ENCODE measurements at regions not wholly inside any gene's neighbourhood (a gene's known extent, or its start where the extent isn't known, plus 50 kb on each side); places are given as distances from the start of the nearest gene placed in this dataset.

- DNase-seq (ENCODE audit: low read depth in 3 of 3, low spot score in 2 of 3): no peak
These were observed 288.0 kb upstream of the BCHE start for GRCh38 chr3:166125179-166125578.

GRCh38 chr3:166123576-166123975 lies 286.4 kb upstream of the BCHE start:
- no peak for DNase-seq (ENCODE audit: low read depth in 3 of 3, low spot score in 2 of 3)

- DNase-seq (ENCODE audit: low read depth in 3 of 3, low spot score in 2 of 3): no peak
These were observed 285.9 kb upstream of the BCHE start for GRCh38 chr3:166123088-166123487.

- no peak for DNase-seq (ENCODE audit: low read depth in 3 of 3, low spot score in 2 of 3)
These were observed 280.8 kb upstream of the BCHE start for GRCh38 chr3:166118049-166118448.

GRCh38 chr3:166114448-166114847 lies 277.2 kb upstream of the BCHE start:
- no peak for DNase-seq (ENCODE audit: low read depth in 3 of 3, low spot score in 2 of 3)

GRCh38 chr3:166111562-166111961 lies 274.3 kb upstream of the BCHE start:
- DNase-seq (ENCODE audit: low read depth in 3 of 3, low spot score in 2 of 3): no peak

GRCh38 chr3:166110102-166110501 lies 272.9 kb upstream of the BCHE start:
- no peak for DNase-seq (ENCODE audit: low read depth in 3 of 3, low spot score in 2 of 3)

GRCh38 chr3:166104938-166105337 lies 267.7 kb upstream of the BCHE start:
- no peak for DNase-seq (ENCODE audit: low read depth in 3 of 3, low spot score in 2 of 3)

GRCh38 chr3:166100730-166101129 lies 263.5 kb upstream of the BCHE start:
- no peak for DNase-seq (ENCODE audit: low read depth in 3 of 3, low spot score in 2 of 3)

GRCh38 chr3:166089575-166089974 lies 252.4 kb upstream of the BCHE start:
- DNase-seq (ENCODE audit: low read depth in 3 of 3, low spot score in 2 of 3): no peak

- DNase-seq (ENCODE audit: low read depth in 3 of 3, low spot score in 2 of 3): no peak
These were observed 248.1 kb upstream of the BCHE start for GRCh38 chr3:166085164-166085856.

GRCh38 chr3:166080096-166080495 lies 242.9 kb upstream of the BCHE start:
- no peak for DNase-seq (ENCODE audit: low read depth in 3 of 3, low spot score in 2 of 3)

- DNase-seq (ENCODE audit: low read depth in 3 of 3, low spot score in 2 of 3): no peak
These were observed 234.6 kb upstream of the BCHE start for GRCh38 chr3:166071831-166072230.

GRCh38 chr3:166064476-166064875 lies 227.3 kb upstream of the BCHE start:
- no peak for DNase-seq (ENCODE audit: low read depth in 3 of 3, low spot score in 2 of 3)

- no peak for DNase-seq (ENCODE audit: low read depth in 3 of 3, low spot score in 2 of 3)
These were observed 223.7 kb upstream of the BCHE start for GRCh38 chr3:166060789-166061479.

- DNase-seq (ENCODE audit: low read depth in 3 of 3, low spot score in 2 of 3): no peak
These were observed 215.2 kb upstream of the BCHE start for GRCh38 chr3:166052440-166052839.

- DNase-seq (ENCODE audit: low read depth in 3 of 3, low spot score in 2 of 3): no peak
These were observed 192.3 kb upstream of the BCHE start for GRCh38 chr3:166029507-166029906.

- peak; percentile 10 to 16 (median 15) for DNase-seq (ENCODE audit: low read depth in 3 of 3, low spot score in 2 of 3)
These were observed 176.0 kb upstream of the BCHE start for GRCh38 chr3:166013073-166013679.

GRCh38 chr3:166011771-166012170 lies 174.5 kb upstream of the BCHE start:
- no peak for DNase-seq (ENCODE audit: low read depth in 3 of 3, low spot score in 2 of 3)

- no peak for DNase-seq (ENCODE audit: low read depth in 3 of 3, low spot score in 2 of 3)
These were observed 167.9 kb upstream of the BCHE start for GRCh38 chr3:166005126-166005525.

GRCh38 chr3:165994293-165994692 lies 157.1 kb upstream of the BCHE start:
- no peak for DNase-seq (ENCODE audit: low read depth in 3 of 3, low spot score in 2 of 3)

GRCh38 chr3:165984589-165984988 lies 147.4 kb upstream of the BCHE start:
- no peak for DNase-seq (ENCODE audit: low read depth in 3 of 3, low spot score in 2 of 3)
